ENCODE measurements at regions not wholly inside any gene's neighbourhood (a gene's known extent, or its start where the extent isn't known, plus 50 kb on each side); places are given as distances from the start of the nearest gene placed in this dataset.

- H3K27ac ChIP-seq (ENCODE audit: low read depth, low read length, poor library complexity, severe bottlenecking) = no peak overlapping the region
- no peaks in the 10 kb centered on the region for H4K20me1 ChIP-seq (ENCODE audit: insufficient read depth, low read length)
- H3K4me3 ChIP-seq (ENCODE audit: low read depth, low read length, poor library complexity, severe bottlenecking) = no peak overlapping the region
- no peaks in the 10 kb centered on the region for H3K4me1 ChIP-seq (ENCODE audit: insufficient read depth, low read length, severe bottlenecking)
- no peak for TF ChIP-seq EZH2 (IDR thresholded peaks at IDR 0.05; ENCODE audit: borderline replicate concordance, low read length)
- TF ChIP-seq CTCF (IDR thresholded peaks at IDR 0.05; ENCODE audit: low read length) = no peak
- no peak overlapping the region for H2AFZ ChIP-seq (ENCODE audit: low read length)
- H3K9me3 ChIP-seq (ENCODE audit: low read length) = peaks cover 2% of the 10 kb centered on the region; the same call in 1 of the 2 replicates
- H3K36me3 ChIP-seq (ENCODE audit: insufficient read depth, low read length) = no peaks in the 10 kb centered on the region
- H3K4me2 ChIP-seq (ENCODE audit: low read length) = no peak overlapping the region
- H3K27me3 ChIP-seq (ENCODE audit: insufficient read depth, low read length) = no peaks in the 10 kb centered on the region
- H3K9me2 ChIP-seq (ENCODE audit: low read depth, low read length) = no peaks in the 10 kb centered on the region
- H3K9ac ChIP-seq (ENCODE audit: low read length) = no peak overlapping the region
- no peaks in the 10 kb centered on the region for H3F3A ChIP-seq (ENCODE audit: insufficient read depth, low read length)
- H3K79me2 ChIP-seq (ENCODE audit: insufficient read depth, low read length) = no peaks in the 10 kb centered on the region
Measured at GRCh38 chr11:30174265-30175020, 56.4 kb upstream of the FSHB start.

Data from OCI-LY1 (cell line).